OCI-LY1 (cell line): ENCODE measurements at regions not wholly inside any gene's neighbourhood (a gene's known extent, or its start where the extent isn't known, plus 50 kb on each side); places are given as distances from the start of the nearest gene placed in this dataset.

Source experiments
- H2AFZ ChIP-seq: fragments of 200-600 bp; sonication (generic), shearing (Covaris generic); 2 replicates; pipeline ENCODE4 v1.6.0; 2014; ENCODE audit warnings: antibody characterized with exemption, mild to moderate bottlenecking, low read length
- H3F3A ChIP-seq: fragments of 200-600 bp; sonication (generic), shearing (Covaris generic); 2 replicates; pipeline ENCODE4 v1.6.0; 2014; ENCODE audit warnings: mild to moderate bottlenecking, antibody characterized with exemption, low read length, moderate library complexity; ENCODE audit not compliant: insufficient read depth
- H3K27ac ChIP-seq: fragments of 200-600 bp; sonication (generic); 2 replicates; pipeline ENCODE4 v1.5.1; 2014; ENCODE audit warnings: low read length, mixed run types, mild to moderate bottlenecking, low read depth; ENCODE audit not compliant: poor library complexity, severe bottlenecking
- H3K27me3 ChIP-seq: fragments of 200-600 bp; sonication (generic); 2 replicates; pipeline ENCODE4 v1.6.0; 2014; ENCODE audit warnings: antibody characterized with exemption, mild to moderate bottlenecking, low read length, moderate library complexity; ENCODE audit not compliant: insufficient read depth
- H3K36me3 ChIP-seq: fragments of 200-600 bp; sonication (generic); 2 replicates; pipeline ENCODE4 v1.6.1; 2014; ENCODE audit warnings: mild to moderate bottlenecking, antibody characterized with exemption, low read length, moderate library complexity, mixed read lengths; ENCODE audit not compliant: insufficient read depth
- H3K4me1 ChIP-seq: fragments of 200-600 bp; sonication (generic); 2 replicates; pipeline ENCODE4 v1.5.1; 2014; ENCODE audit warnings: mild to moderate bottlenecking, low read length, moderate library complexity; ENCODE audit not compliant: insufficient read depth, severe bottlenecking
- H3K4me2 ChIP-seq: fragments of 200-600 bp; sonication (generic), shearing (Covaris generic); 2 replicates; pipeline ENCODE4 v1.6.1; 2014; ENCODE audit warnings: low read length
- H3K4me3 ChIP-seq: fragments of 200-600 bp; sonication (generic); 2 replicates; pipeline ENCODE4 v1.5.1; 2014; ENCODE audit warnings: low read length, low read depth, mild to moderate bottlenecking, mixed read lengths; ENCODE audit not compliant: poor library complexity, severe bottlenecking
- H3K79me2 ChIP-seq: fragments of 200-600 bp; shearing (Covaris generic); 2 replicates; pipeline ENCODE4 v1.6.1; 2016; ENCODE audit warnings: mixed run types, low read length, mixed read lengths; ENCODE audit not compliant: insufficient read depth
- H3K9ac ChIP-seq: fragments of 200-600 bp; sonication (generic), shearing (Covaris generic); 2 replicates; pipeline ENCODE4 v1.6.1; 2014; ENCODE audit warnings: mild to moderate bottlenecking, low read length, mixed read lengths
- H3K9me2 ChIP-seq: fragments of 200-600 bp; sonication (generic), shearing (Covaris generic); 2 replicates; pipeline ENCODE4 v1.6.1; 2014; ENCODE audit warnings: low read depth, mild to moderate bottlenecking, low read length, mixed read lengths
- H3K9me3 ChIP-seq: fragments of 200-600 bp; shearing (Covaris generic); 2 replicates; pipeline ENCODE4 v1.6.1; 2014; ENCODE audit warnings: low read length, mixed read lengths
- H4K20me1 ChIP-seq: fragments of 200-600 bp; sonication (generic), shearing (Covaris generic); 2 replicates; pipeline ENCODE4 v1.6.0; 2016; ENCODE audit warnings: mild to moderate bottlenecking, low read length; ENCODE audit not compliant: insufficient read depth
- EZH2 ChIP-seq: fragments of 200-600 bp; sonication (generic), shearing (Covaris generic); IDR thresholded peaks from 2 replicates; pipeline ENCODE4 v1.8.0; 2017; ENCODE audit warnings: borderline replicate concordance, mixed run types, mild to moderate bottlenecking, antibody characterized with exemption, low read length, moderate library complexity, mixed read lengths
- TF ChIP-seq, protein P1 (sequence below): fragments of 200-600 bp; sonication (generic), shearing (Covaris generic); IDR thresholded peaks from 2 replicates; pipeline ENCODE4 v1.5.1; 2017; ENCODE audit warnings: mild to moderate bottlenecking, antibody characterized with exemption, low read length, moderate library complexity, mixed read lengths

DNA sequence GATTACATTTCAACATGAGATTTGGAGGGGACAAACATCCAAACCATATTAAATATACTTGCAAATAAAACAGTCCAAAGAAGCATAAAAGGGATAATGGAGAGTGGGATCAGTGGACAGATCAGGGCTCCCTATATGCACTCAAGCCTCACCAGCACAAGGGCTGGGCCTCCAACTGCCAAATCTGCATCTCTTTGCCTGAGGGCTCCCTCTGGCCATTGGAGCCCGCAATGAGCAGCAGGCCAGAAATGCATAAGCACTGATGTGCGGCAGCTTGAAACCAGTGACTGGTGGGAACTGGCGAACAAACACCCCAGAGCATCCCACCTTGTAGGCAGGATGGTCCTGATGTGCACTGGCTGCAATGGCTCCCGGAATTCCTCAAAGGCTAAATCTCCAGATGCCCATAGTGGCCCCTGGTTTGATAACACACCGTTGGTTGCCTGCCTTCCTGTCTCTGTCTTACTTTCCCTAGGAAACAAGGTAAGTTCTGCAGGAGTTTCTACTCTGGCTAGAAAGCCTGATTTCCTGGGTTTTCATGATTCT lies 55.9 kb upstream of the POMGNT2 start:
- Histone ChIP-seq H3K27ac (no peak overlapping the region), H3K9ac (no peak overlapping the region), H3K36me3 (no peaks in the 10 kb centered on the region), H3K4me2 (no peak overlapping the region), H2AFZ (no peak overlapping the region), H3K79me2 (no peaks in the 10 kb centered on the region), H3K4me3 (no peak overlapping the region), H3K27me3 (no peaks in the 10 kb centered on the region), H3K4me1 (no peaks in the 10 kb centered on the region), H3K9me2 (no peaks in the 10 kb centered on the region), H3F3A (no peaks in the 10 kb centered on the region), H4K20me1 (no peaks in the 10 kb centered on the region), H3K9me3 (no peaks in the 10 kb centered on the region)
- no peak for TF ChIP-seq EZH2
- TF ChIP-seq, protein P1, sequence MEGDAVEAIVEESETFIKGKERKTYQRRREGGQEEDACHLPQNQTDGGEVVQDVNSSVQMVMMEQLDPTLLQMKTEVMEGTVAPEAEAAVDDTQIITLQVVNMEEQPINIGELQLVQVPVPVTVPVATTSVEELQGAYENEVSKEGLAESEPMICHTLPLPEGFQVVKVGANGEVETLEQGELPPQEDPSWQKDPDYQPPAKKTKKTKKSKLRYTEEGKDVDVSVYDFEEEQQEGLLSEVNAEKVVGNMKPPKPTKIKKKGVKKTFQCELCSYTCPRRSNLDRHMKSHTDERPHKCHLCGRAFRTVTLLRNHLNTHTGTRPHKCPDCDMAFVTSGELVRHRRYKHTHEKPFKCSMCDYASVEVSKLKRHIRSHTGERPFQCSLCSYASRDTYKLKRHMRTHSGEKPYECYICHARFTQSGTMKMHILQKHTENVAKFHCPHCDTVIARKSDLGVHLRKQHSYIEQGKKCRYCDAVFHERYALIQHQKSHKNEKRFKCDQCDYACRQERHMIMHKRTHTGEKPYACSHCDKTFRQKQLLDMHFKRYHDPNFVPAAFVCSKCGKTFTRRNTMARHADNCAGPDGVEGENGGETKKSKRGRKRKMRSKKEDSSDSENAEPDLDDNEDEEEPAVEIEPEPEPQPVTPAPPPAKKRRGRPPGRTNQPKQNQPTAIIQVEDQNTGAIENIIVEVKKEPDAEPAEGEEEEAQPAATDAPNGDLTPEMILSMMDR, result no peak

DNA sequence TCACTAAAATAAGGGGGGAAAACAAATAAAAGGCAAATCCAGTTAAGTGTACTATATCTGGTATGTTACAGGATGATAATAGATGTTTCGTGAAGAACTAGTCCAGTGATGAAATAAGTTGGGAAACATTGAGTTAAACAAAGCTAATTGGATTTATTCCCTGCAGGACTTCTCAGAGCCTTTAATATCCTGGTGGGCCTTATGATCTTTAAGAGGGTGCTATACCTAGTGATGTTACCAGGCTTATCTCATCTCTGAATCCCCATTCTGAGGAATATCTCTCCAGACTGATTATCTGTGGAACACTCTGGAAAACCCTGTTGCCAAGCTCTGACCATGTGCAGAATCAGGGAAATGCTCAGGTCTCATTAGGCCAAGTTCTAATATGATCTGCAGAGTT lies 54.8 kb upstream of the POMGNT2 start:
- Histone ChIP-seq H3K9ac (no peak overlapping the region), H3K9me2 (no peaks in the 10 kb centered on the region), H3K27ac (no peak overlapping the region), H3K36me3 (no peaks in the 10 kb centered on the region), H3K79me2 (no peaks in the 10 kb centered on the region), H3K9me3 (no peaks in the 10 kb centered on the region), H2AFZ (no peak overlapping the region), H3K4me3 (no peak overlapping the region), H4K20me1 (no peaks in the 10 kb centered on the region), H3F3A (no peaks in the 10 kb centered on the region), H3K27me3 (no peaks in the 10 kb centered on the region), H3K4me1 (no peaks in the 10 kb centered on the region), H3K4me2 (no peak overlapping the region)
- TF ChIP-seq, protein P1, result no peak
- TF ChIP-seq EZH2, result no peak

DNA sequence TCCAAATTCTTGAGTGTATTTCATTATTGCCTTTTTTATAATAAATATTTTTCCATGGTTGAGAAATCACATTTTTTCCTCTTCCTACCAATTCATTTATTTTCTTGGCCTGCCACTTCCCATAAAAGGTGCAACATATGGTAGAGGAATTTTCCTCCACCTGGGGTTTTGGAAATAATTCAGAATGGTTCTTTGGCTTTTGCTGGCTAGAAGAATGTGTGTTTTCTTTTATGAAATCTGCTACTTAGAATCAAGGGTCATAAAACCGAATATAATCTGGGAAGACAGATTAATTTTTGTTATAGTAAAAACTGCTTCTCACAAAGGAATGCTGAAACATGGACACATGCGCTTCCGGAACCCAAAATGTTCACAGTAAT lies 54.0 kb upstream of the POMGNT2 start:
- no peaks in the 10 kb centered on the region for H3K9me2 ChIP-seq
- H3K27me3 ChIP-seq, result no peaks in the 10 kb centered on the region
- no peaks in the 10 kb centered on the region for H4K20me1 ChIP-seq
- H3K4me3 ChIP-seq, result no peak overlapping the region
- H3K79me2 ChIP-seq, result no peaks in the 10 kb centered on the region
- H3K36me3 ChIP-seq, result no peaks in the 10 kb centered on the region
- H3K4me2 ChIP-seq, result no peak overlapping the region
- H3K9ac ChIP-seq, result no peak overlapping the region
- no peak overlapping the region for H2AFZ ChIP-seq
- no peak for TF ChIP-seq EZH2
- TF ChIP-seq, protein P1, result no peak
- no peaks in the 10 kb centered on the region for H3K9me3 ChIP-seq
- H3K27ac ChIP-seq, result no peak overlapping the region
- no peaks in the 10 kb centered on the region for H3F3A ChIP-seq
- H3K4me1 ChIP-seq, result no peaks in the 10 kb centered on the region
